Neutrophil (primary cell): ENCODE measurements at regions not wholly inside any gene's neighbourhood (a gene's known extent, or its start where the extent isn't known, plus 50 kb on each side); places are given as distances from the start of the nearest gene placed in this dataset.

Experiments
- H3K27ac ChIP-seq: fragments of 200-600 bp; sonication (generic); 2 replicates; pipeline ENCODE4 v1.5.1; 2016; ENCODE audit warnings: mild to moderate bottlenecking, moderate library complexity
- H3K27me3 ChIP-seq: fragments of 200-600 bp; sonication (generic); 2 replicates; pipeline ENCODE4 v1.6.0; 2016; ENCODE audit warnings: mild to moderate bottlenecking
- H3K36me3 ChIP-seq: fragments of 200-600 bp; sonication (generic); 2 replicates; pipeline ENCODE4 v1.5.1; 2017
- H3K4me1 ChIP-seq, 2 experiments: fragments of 200-600 bp in 1 of 2; sonication (generic) in 1 of 2; 1 replicate in 1 of 2; 2 replicates in 1 of 2; pipeline versions ENCODE4 v1.5.1 to v1.6.1; 2013 to 2016; ENCODE audit warnings: low read depth in 1 of 2, low read length in 1 of 2, mild to moderate bottlenecking in 1 of 2, moderate library complexity in 1 of 2; ENCODE audit not compliant: control insufficient read depth in 1 of 2, insufficient read depth in 1 of 2
- H3K4me3 ChIP-seq, 2 experiments: fragments of 200-600 bp in 1 of 2; sonication (generic) in 1 of 2; 1 replicate in 1 of 2; 2 replicates in 1 of 2; pipeline ENCODE4 v1.5.1; 2013 to 2016; ENCODE audit warnings: low read depth in 1 of 2, low read length in 1 of 2, mild to moderate bottlenecking in 1 of 2, moderate library complexity in 1 of 2
- H3K9me3 ChIP-seq: fragments of 200-600 bp; sonication (generic); 2 replicates; pipeline ENCODE4 v1.5.1; 2016
- CTCF ChIP-seq: fragments of 200-600 bp; sonication (generic); IDR thresholded peaks from 2 replicates; pipeline ENCODE4 v1.5.1; 2016; ENCODE audit warnings: antibody characterized with exemption

GRCh38 chr10:131485732-131486131 lies 174.2 kb upstream of the TCERG1L start:
- no peaks in the 10 kb centered on the region for H3K9me3 ChIP-seq
- no peaks in the 10 kb centered on the region for H3K36me3 ChIP-seq
- H3K27ac ChIP-seq, result no peak overlapping the region
- no peak for TF ChIP-seq CTCF
- H3K27me3 ChIP-seq, result peaks cover 3% of the 10 kb centered on the region
- H3K4me3 ChIP-seq, result no peak overlapping the region
- no peaks in the 10 kb centered on the region for H3K4me1 ChIP-seq

- TF ChIP-seq CTCF, result no peak
- Histone ChIP-seq H3K9me3 (no peaks in the 10 kb centered on the region), H3K27ac (no peak overlapping the region), H3K36me3 (no peaks in the 10 kb centered on the region), H3K27me3 (no peaks in the 10 kb centered on the region), H3K4me1 (no peaks in the 10 kb centered on the region), H3K4me3 (no peak overlapping the region)
These were observed 176.3 kb upstream of the TCERG1L start for GRCh38 chr10:131487822-131488221.

GRCh38 chr10:131490991-131491594 lies 179.6 kb upstream of the TCERG1L start:
- no peaks in the 10 kb centered on the region for H3K4me1 ChIP-seq
- no peak overlapping the region for H3K4me3 ChIP-seq
- H3K27me3 ChIP-seq, result no peaks in the 10 kb centered on the region
- no peaks in the 10 kb centered on the region for H3K36me3 ChIP-seq
- no peak overlapping the region for H3K27ac ChIP-seq
- no peak for TF ChIP-seq CTCF
- no peaks in the 10 kb centered on the region for H3K9me3 ChIP-seq

GRCh38 chr10:131492211-131492857 lies 180.8 kb upstream of the TCERG1L start:
- no peaks in the 10 kb centered on the region for H3K9me3 ChIP-seq
- H3K27ac ChIP-seq, result no peak overlapping the region
- H3K27me3 ChIP-seq, result no peaks in the 10 kb centered on the region
- H3K4me3 ChIP-seq, result no peak overlapping the region
- H3K36me3 ChIP-seq, result no peaks in the 10 kb centered on the region
- no peaks in the 10 kb centered on the region for H3K4me1 ChIP-seq
- TF ChIP-seq CTCF, result no peak

- Histone ChIP-seq H3K27ac (no peak overlapping the region), H3K27me3 (no peaks in the 10 kb centered on the region), H3K36me3 (no peaks in the 10 kb centered on the region), H3K4me3 (no peak overlapping the region), H3K4me1 (no peaks in the 10 kb centered on the region), H3K9me3 (no peaks in the 10 kb centered on the region)
- no peak for TF ChIP-seq CTCF
These were observed 181.9 kb upstream of the TCERG1L start for GRCh38 chr10:131493432-131493831.
